H1 (cell line): ENCODE measurements at regions not wholly inside any gene's neighbourhood (a gene's known extent, or its start where the extent isn't known, plus 50 kb on each side); places are given as distances from the start of the nearest gene placed in this dataset.

ENCODE experiments used
- CTCF ChIA-PET: fragments of 300-600 bp; sonication (Branson Sonifier 250); formaldehyde crosslinking; loops from one replicate; lab custom pipeline; 2021; ENCODE audit not compliant: partially characterized antibody; lab: Charles Lee
- POLR2A ChIA-PET: fragments of 300-600 bp; sonication (Branson Sonifier 250); formaldehyde crosslinking; loops from one replicate; lab custom pipeline; 2021; ENCODE audit warnings: inconsistent platforms; ENCODE audit not compliant: partially characterized antibody; lab: Charles Lee
- DNase-seq, 2 experiments: peaks; one replicate each; pipeline versions ENCODE4 v3.0.0 to v3.0.0-alpha.2; 2010 to 2022; ENCODE audit warnings: low spot score in 2 of 2, low read depth in 1 of 2, mixed read lengths in 1 of 2
- FAIRE-seq: peaks from 2 replicates; lab custom pipeline; 2011; peaks lifted over from hg19 to GRCh38; lab: Jason Lieb, UNC
- H2AFZ ChIP-seq: 2 replicates; pipeline ENCODE4 v1.8.1; 2012; ENCODE audit warnings: low read length, inconsistent platforms
- H2AK5ac ChIP-seq: 2 replicates; pipeline ENCODE4 v1.6.1; 2013; ENCODE audit warnings: low read depth, low read length
- H2BK120ac ChIP-seq: replicated peaks from 2 replicates; pipeline ENCODE3; 2013; ENCODE audit warnings: low read depth, low read length, inconsistent platforms
- H2BK12ac ChIP-seq: 2 replicates; pipeline ENCODE4 v1.6.1; 2013; ENCODE audit warnings: low read depth, low read length
- H2BK15ac ChIP-seq: 2 replicates; pipeline ENCODE4 v1.6.1; 2013; ENCODE audit warnings: low read length
- H2BK20ac ChIP-seq: 2 replicates; pipeline ENCODE4 v1.6.1; 2013; ENCODE audit warnings: low read length
- H2BK5ac ChIP-seq: 2 replicates; pipeline ENCODE4 v1.6.1; 2013; ENCODE audit warnings: low read depth, low read length
- H3K14ac ChIP-seq: 2 replicates; pipeline ENCODE4 v1.6.1; 2013; ENCODE audit warnings: inconsistent platforms; ENCODE audit not compliant: insufficient read length
- H3K18ac ChIP-seq: 2 replicates; pipeline ENCODE4 v1.6.1; 2013; ENCODE audit warnings: low read length; ENCODE audit errors: extremely low read depth
- H3K23ac ChIP-seq: 2 replicates; pipeline ENCODE4 v1.6.1; 2013; ENCODE audit warnings: inconsistent platforms; ENCODE audit not compliant: insufficient read length
- H3K23me2 ChIP-seq: 2 replicates; pipeline ENCODE4 v1.6.1; 2013; ENCODE audit warnings: low read depth, low read length
- H3K27ac ChIP-seq: 2 replicates; pipeline ENCODE4 v1.6.1; 2011; ENCODE audit warnings: low read depth, low read length, inconsistent platforms
- H3K27me3 ChIP-seq, 4 experiments: replicated peaks in 1 of 4; 1 replicate in 1 of 4; 2 replicates in 3 of 4; pipeline versions ENCODE4 v1.6.1 to v1.8.1; 2011 to 2013; ENCODE audit warnings: low read length in 3 of 4, mild to moderate bottlenecking in 3 of 4, inconsistent platforms in 2 of 4, mixed read lengths in 2 of 4, moderate library complexity in 1 of 4; ENCODE audit not compliant: control insufficient read depth in 3 of 4, insufficient read depth in 3 of 4; ENCODE audit errors: extremely low read depth in 1 of 4
- H3K36me3 ChIP-seq, 4 experiments: 2 replicates each; pipeline versions ENCODE4 v1.6.1 to v1.8.1; 2011 to 2013; ENCODE audit warnings: mild to moderate bottlenecking in 4 of 4, low read length in 3 of 4, moderate library complexity in 2 of 4, control low read depth in 1 of 4, inconsistent platforms in 1 of 4; ENCODE audit not compliant: insufficient read depth in 4 of 4, control insufficient read depth in 2 of 4
- H3K4ac ChIP-seq: replicated peaks from 2 replicates; pipeline ENCODE3; 2013; ENCODE audit warnings: low read length, low read depth, mixed read lengths, inconsistent platforms; ENCODE audit not compliant: insufficient read length
- H3K4me1 ChIP-seq, 4 experiments: replicated peaks in 1 of 4; 1 replicate in 1 of 4; 2 replicates in 3 of 4; pipeline versions ENCODE4 v1.6.1 to v1.8.1; 2011 to 2013; ENCODE audit warnings: low read length in 3 of 4, inconsistent platforms in 2 of 4, mixed read lengths in 1 of 4; ENCODE audit not compliant: insufficient read depth in 4 of 4, control insufficient read depth in 3 of 4
- H3K4me2 ChIP-seq, 2 experiments: 2 replicates each; pipeline versions ENCODE4 v1.6.1 to v1.8.1; 2011 to 2013; ENCODE audit warnings: low read depth in 2 of 2, low read length in 2 of 2, control low read depth in 1 of 2, inconsistent platforms in 1 of 2, mild to moderate bottlenecking in 1 of 2; ENCODE audit not compliant: insufficient read depth in 1 of 2
- H3K4me3 ChIP-seq, 4 experiments: fragments of 200-600, 300-600 bp in 1 of 4; sonication (generic), shearing (Covaris generic), sonication (Bioruptor Twin) in 1 of 4; 2 replicates each; pipeline versions ENCODE4 v1.5.1 to v1.8.1; 2011 to 2016; ENCODE audit warnings: low read length in 4 of 4, low read depth in 3 of 4, control low read depth in 2 of 4, inconsistent platforms in 2 of 4, mild to moderate bottlenecking in 2 of 4, mixed read lengths in 1 of 4, moderate library complexity in 1 of 4; ENCODE audit not compliant: insufficient read depth in 2 of 4; ENCODE audit errors: extremely low read depth in 1 of 4
- H3K56ac ChIP-seq: replicated peaks from 2 replicates; pipeline ENCODE3; 2013; ENCODE audit warnings: low read depth, mild to moderate bottlenecking, mixed read lengths, low read length, inconsistent platforms; ENCODE audit not compliant: insufficient read length
- H3K79me1 ChIP-seq: 2 replicates; pipeline ENCODE4 v1.6.1; 2013; ENCODE audit warnings: low read depth, low read length, control low read depth
- H3K79me2 ChIP-seq, 2 experiments: 2 replicates each; pipeline versions ENCODE4 v1.6.1 to v1.8.1; 2012 to 2013; ENCODE audit warnings: low read length in 2 of 2, mild to moderate bottlenecking in 2 of 2, inconsistent platforms in 1 of 2; ENCODE audit not compliant: insufficient read depth in 2 of 2, control insufficient read depth in 1 of 2
- H3K9ac ChIP-seq, 4 experiments: replicated peaks in 1 of 4; 1 replicate in 1 of 4; 2 replicates in 3 of 4; pipeline versions ENCODE4 v1.6.1 to v1.8.1; 2011 to 2013; ENCODE audit warnings: low read depth in 3 of 4, low read length in 3 of 4, control low read depth in 2 of 4, mild to moderate bottlenecking in 2 of 4, moderate library complexity in 2 of 4, inconsistent platforms in 1 of 4; ENCODE audit errors: extremely low read depth in 1 of 4
- H3K9me3 ChIP-seq, 2 experiments: 2 replicates each; pipeline versions ENCODE4 v1.6.1 to v1.8.1; 2012 to 2013; ENCODE audit warnings: mild to moderate bottlenecking in 2 of 2, moderate library complexity in 2 of 2, control low read depth in 1 of 2, inconsistent platforms in 1 of 2, low read depth in 1 of 2, low read length in 1 of 2, mixed read lengths in 1 of 2; ENCODE audit not compliant: insufficient read depth in 2 of 2
- H4K20me1 ChIP-seq, 2 experiments: replicated peaks in 1 of 2; 2 replicates each; pipeline versions ENCODE3 to v1.8.1; 2011 to 2013; ENCODE audit warnings: inconsistent platforms in 2 of 2, low read length in 2 of 2, mild to moderate bottlenecking in 1 of 2; ENCODE audit not compliant: insufficient read depth in 2 of 2, control insufficient read depth in 1 of 2
- H4K5ac ChIP-seq: 2 replicates; pipeline ENCODE4 v1.6.1; 2013; ENCODE audit warnings: low read length, low read depth, mixed read lengths, inconsistent platforms; ENCODE audit not compliant: insufficient read length
- H4K8ac ChIP-seq: 2 replicates; pipeline ENCODE4 v1.8.0; 2013; ENCODE audit warnings: mild to moderate bottlenecking, moderate library complexity, low read length, inconsistent platforms; ENCODE audit not compliant: insufficient read depth; ENCODE audit errors: extremely low read depth
- H4K91ac ChIP-seq: replicated peaks from 2 replicates; pipeline ENCODE3; 2013; ENCODE audit warnings: low read length, mixed read lengths, inconsistent platforms; ENCODE audit not compliant: insufficient read length
- SP1 ChIP-seq: IDR thresholded peaks from 2 replicates; pipeline ENCODE4 v1.6.1; 2011; ENCODE audit warnings: low read depth, low read length
- SP2 ChIP-seq: IDR thresholded peaks from 2 replicates; pipeline ENCODE4 v1.6.1; 2012; ENCODE audit warnings: mild to moderate bottlenecking, low read length, inconsistent platforms
- WGBS, 2 experiments: shearing (Covaris generic) in 1 of 2; methylation state at CpG; one replicate each; pipeline versions ENCODE4 v1.1.6 to v1.1.7; 2013 to 2015; ENCODE audit warnings: low lambda C conversion rate in 2 of 2, mixed read lengths in 2 of 2, inconsistent platforms in 1 of 2, low coverage in 1 of 2, missing lambda C conversion rate in 1 of 2; ENCODE audit not compliant: insufficient replicate concordance in 2 of 2, insufficient coverage in 1 of 2, insufficient read length in 1 of 2; ENCODE audit errors: extremely low coverage in 1 of 2, missing lambda C conversion rate in 1 of 2; 5-methylcytosine and 5-hydroxymethylcytosine counted together

DNA sequence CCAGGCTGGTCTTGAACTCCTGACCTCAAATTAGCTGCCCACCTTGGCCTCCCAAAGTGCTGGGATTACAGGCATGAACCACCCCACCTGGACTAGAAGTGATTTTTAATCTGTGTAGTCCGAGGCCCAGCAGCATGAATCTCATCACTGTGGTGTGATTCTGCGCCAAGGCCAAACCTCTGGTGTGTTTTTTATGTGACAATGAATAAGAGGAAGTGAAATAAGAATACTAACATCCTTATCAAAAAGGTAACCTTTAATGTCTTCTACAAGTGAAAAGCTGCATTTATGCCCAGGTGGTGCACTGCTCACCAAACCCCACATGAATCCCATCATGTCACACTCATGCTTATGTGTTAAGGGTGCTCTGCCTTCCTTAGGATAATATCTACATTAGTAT, 77.1 kb upstream of the OR9Q1 start:
- Histone ChIP-seq H4K91ac (no peak overlapping the region), H3K4ac (no peak overlapping the region), H3K79me1 (no peaks in the 10 kb centered on the region), H2BK5ac (no peak overlapping the region), H2BK15ac (no peak overlapping the region), H3K27me3 (no peaks in the 10 kb centered on the region), H3K9me3 (peaks cover 0 to 12% of the 10 kb centered on the region in 2 experiments; a peak in 2 of 4 replicates), H3K14ac (no peak overlapping the region), H3K18ac (no peak overlapping the region), H3K36me3 (no peaks in the 10 kb centered on the region; a peak in 1 of 8 replicates), H3K56ac (no peak overlapping the region), H2BK12ac (no peak overlapping the region), H3K4me1 (no peaks in the 10 kb centered on the region), H2BK120ac (no peak overlapping the region), H4K20me1 (no peaks in the 10 kb centered on the region), H4K5ac (no peak overlapping the region), H2BK20ac (no peak overlapping the region), H3K23ac (no peak overlapping the region), H3K23me2 (no peaks in the 10 kb centered on the region), H2AFZ (no peak overlapping the region), H3K79me2 (no peaks in the 10 kb centered on the region), H4K8ac (no peak overlapping the region), H3K27ac (no peak overlapping the region), H2AK5ac (no peak overlapping the region), H3K4me3 (no peak overlapping the region), H3K9ac (no peak overlapping the region), H3K4me2 (no peak overlapping the region)
- WGBS, 2 experiments: 95% methylated on average over 2 of the region's 2 CpGs; no CpG with 5 or more reads in 1 of the 2 experiments
- FAIRE-seq (no peak), DNase-seq (no peak)
- ChIA-PET CTCF (no interaction called here), POLR2A (no interaction called here)
- no peak for TF ChIP-seq SP2
- TF ChIP-seq SP1: no peak
